GM19328 (cell line): ENCODE measurements at regions not wholly inside any gene's neighbourhood (a gene's known extent, or its start where the extent isn't known, plus 50 kb on each side); places are given as distances from the start of the nearest gene placed in this dataset.
"Not testable (repeated sequence)": the region's sequence is repeated elsewhere in the genome, so short reads cannot be mapped to it uniquely, and the experiment has no call there.

Experiments
- ATAC-seq: cut with Tn5 transposase; IDR thresholded peaks from one replicate; pipeline ENCODE4 v1.9.1; 2021; ENCODE audit warnings: mild to moderate bottlenecking, moderate library complexity; ENCODE audit not compliant: unreplicated experiment

- ATAC-seq, result no peak
Observed at GRCh38 chr11:129503646-129504045, 128.0 kb downstream of the BARX2 start.

GRCh38 chr11:129505266-129505665 lies 129.6 kb downstream of the BARX2 start:
- no peak for ATAC-seq

- ATAC-seq, result no peak
Observed at GRCh38 chr11:129508163-129508562, 132.5 kb downstream of the BARX2 start.

GRCh38 chr11:129528296-129528695 lies 152.6 kb downstream of the BARX2 start:
- no peak for ATAC-seq

GRCh38 chr11:129530154-129530895 lies 154.7 kb downstream of the BARX2 start:
- no peak for ATAC-seq

GRCh38 chr11:129533395-129533794 lies 157.7 kb downstream of the BARX2 start:
- no peak for ATAC-seq

GRCh38 chr11:129536338-129536737 lies 160.7 kb downstream of the BARX2 start:
- no peak for ATAC-seq

- ATAC-seq, result no peak
Observed at GRCh38 chr11:129538323-129538722, 162.7 kb downstream of the BARX2 start.

- no peak for ATAC-seq
Observed at GRCh38 chr11:129543515-129544290, 168.1 kb downstream of the BARX2 start.

GRCh38 chr11:129544691-129545090 lies 169.0 kb downstream of the BARX2 start:
- ATAC-seq, result no peak

- no peak for ATAC-seq
Observed at GRCh38 chr11:129546266-129546665, 170.6 kb downstream of the BARX2 start.

GRCh38 chr11:129557421-129557820 lies 181.8 kb downstream of the BARX2 start:
- no peak for ATAC-seq

GRCh38 chr11:129569007-129569406 lies 193.4 kb downstream of the BARX2 start:
- ATAC-seq, result no peak

GRCh38 chr11:129572667-129573066 lies 197.0 kb downstream of the BARX2 start:
- ATAC-seq, result not testable (repeated sequence)

GRCh38 chr11:129573161-129573560 lies 197.5 kb downstream of the BARX2 start:
- ATAC-seq, result no peak

- no peak for ATAC-seq
Observed at GRCh38 chr11:129574431-129574830, 198.8 kb downstream of the BARX2 start.

- ATAC-seq, result no peak
Observed at GRCh38 chr11:129576652-129577051, 201.0 kb downstream of the BARX2 start.

- ATAC-seq, result no peak
Observed at GRCh38 chr11:129578006-129578405, 202.4 kb downstream of the BARX2 start.

GRCh38 chr11:129580278-129580677 lies 204.6 kb downstream of the BARX2 start:
- ATAC-seq, result no peak

GRCh38 chr11:129584316-129584715 lies 208.7 kb downstream of the BARX2 start:
- no peak for ATAC-seq

GRCh38 chr11:129589190-129589860 lies 213.7 kb downstream of the BARX2 start:
- ATAC-seq, result no peak
